Suppressor macrophage treated with lipopolysaccharide for 4 hours (primary cell): ENCODE measurements at regions not wholly inside any gene's neighbourhood (a gene's known extent, or its start where the extent isn't known, plus 50 kb on each side); places are given as distances from the start of the nearest gene placed in this dataset.
"Not testable (repeated sequence)": the region's sequence is repeated elsewhere in the genome, so short reads cannot be mapped to it uniquely, and the experiment has no call there.

ENCODE experiments used
- DNase-seq: peaks from one replicate; pipeline ENCODE4 v3.0.0-alpha.2; 2020

- DNase-seq, result no peak
These were observed 142.9 kb upstream of the ITGB1 start for GRCh38 chr10:33100781-33101391.

DNA sequence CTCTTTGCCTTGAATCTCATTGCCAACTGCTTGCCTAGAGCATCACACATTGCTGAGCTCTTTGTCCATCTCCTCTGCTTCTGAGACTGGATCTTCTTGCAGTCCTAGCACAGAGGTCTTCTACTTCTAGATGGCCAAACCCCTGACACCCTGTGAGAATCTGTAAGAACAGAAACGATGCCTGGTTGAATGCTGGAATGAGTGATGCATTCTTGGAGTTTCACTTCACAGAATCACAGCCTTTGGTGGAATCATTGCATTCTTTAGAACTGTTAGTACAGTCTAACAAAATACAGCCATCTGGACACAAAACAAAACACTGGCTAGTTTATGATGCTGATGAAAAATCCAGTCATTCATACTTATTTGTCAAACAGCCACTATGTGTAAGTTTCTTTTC, 141.7 kb upstream of the ITGB1 start:
- DNase-seq, result no peak

DNA sequence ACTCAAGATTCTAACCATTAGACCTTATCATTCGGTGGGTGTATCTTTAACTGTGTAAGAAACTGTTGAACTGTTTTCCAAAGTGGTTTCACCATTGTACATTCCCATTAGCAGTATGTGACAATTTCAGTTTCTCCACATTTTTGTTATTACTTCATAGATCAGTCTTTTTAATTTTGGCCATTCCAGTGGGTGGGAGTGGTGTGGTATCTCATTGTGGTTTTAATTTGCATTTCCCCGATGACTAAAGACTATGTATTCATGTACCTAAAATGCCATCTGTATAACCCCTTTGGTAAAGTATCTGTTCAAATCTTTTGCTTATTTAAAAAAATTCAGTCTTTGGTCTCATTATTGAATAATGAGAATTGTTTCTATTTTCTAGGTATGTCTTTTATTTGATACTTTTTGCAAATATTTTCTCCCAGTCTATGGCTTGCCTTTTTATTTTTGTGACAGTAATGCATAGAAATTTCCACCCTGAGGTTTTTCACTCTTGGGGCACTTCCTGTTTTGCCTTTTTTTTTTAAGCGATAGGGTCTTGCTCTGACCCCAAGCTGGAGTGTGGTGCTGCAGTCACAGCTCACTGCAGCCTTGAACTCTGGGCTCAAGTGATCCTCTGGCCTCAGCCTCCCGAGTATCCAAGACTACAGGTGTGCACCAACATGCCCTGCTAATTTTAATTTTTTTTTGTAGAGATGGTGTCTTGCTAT, 141.1 kb upstream of the ITGB1 start:
- DNase-seq, result peak; percentile 45

DNA sequence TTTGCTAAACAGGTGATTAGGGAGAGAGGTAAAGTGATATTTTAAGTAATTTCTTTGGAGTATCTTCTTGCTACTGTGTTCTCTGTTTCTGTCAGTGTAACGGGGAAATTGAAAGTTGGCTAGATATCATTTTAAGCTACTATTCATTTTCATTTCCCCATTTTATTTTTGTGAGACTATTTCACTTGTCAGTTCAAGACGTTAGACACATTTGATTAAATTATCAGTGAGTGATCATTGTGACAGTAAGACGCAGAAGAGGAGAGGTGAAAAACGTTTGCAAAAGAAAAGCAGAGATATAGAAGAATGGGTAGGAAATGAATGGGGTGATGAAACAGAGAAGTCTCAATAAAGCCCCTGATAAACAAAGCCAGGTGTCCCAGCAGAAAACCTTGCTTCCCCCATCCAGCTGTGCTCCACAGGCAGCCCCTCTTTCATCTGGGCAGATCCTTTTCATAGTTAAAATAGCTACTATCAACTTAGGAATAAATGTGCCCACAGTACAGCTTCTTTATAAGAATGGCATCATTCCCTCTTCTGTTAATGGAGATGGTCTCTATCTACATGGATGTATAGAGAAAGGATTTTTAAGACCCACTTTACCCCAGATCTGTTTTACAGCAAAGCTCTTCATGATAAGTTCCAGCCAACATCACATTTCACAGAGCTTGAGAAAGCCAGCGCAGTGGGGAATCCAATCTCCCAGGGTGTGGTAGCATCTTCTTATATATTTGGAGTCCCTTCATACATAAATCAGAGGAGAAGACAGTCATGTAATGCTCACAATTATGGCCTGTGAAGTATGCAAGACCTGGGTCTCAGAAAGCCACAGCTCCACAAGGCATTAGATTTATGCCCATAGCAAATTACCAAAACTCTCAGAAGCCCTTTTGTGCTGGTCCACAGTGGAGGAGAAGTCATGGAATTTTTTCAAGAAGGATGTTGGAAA, 138.1 kb upstream of the ITGB1 start:
- peak; percentile 48 for DNase-seq

GRCh38 chr10:33094263-33095051, 136.4 kb upstream of the ITGB1 start:
- no peak for DNase-seq

DNA sequence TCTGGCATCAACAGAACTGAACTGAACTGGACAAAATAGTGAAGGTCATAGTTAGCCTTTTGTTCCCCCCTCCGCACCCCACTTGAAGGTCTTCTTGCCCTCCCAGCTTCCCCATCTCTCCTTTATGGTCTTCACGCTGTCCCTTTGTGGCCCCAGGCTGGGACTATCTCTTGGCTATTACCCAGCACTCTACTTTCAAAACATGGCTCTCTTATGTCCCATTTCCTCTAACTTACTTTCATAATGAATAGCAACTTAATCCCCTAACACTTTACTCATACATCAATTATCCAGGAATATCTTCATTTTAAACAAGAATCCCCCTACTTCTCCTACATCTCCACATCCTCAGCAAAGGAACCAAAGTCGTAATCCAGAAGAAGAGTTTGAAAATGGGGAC, 135.3 kb upstream of the ITGB1 start:
- DNase-seq, result no peak

DNA sequence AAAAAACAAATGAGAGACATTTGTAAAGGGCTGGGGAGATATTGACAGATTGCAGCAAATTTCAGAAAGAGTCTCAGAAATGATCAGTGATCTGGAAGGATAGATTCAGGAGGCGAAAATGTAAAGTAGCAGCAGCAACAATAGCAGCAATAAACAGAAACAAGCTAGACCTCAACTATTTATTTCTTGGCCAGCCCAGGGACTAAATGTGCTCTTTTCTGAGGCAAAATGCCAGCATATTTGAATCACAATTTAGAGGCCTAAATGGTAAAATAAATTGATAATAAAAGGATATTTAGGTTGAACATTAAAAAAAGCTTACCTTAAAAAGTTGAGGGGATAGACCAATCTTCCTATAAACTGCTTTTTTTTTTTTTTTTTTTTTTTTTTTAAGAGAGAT, 134.6 kb upstream of the ITGB1 start:
- no peak for DNase-seq

DNA sequence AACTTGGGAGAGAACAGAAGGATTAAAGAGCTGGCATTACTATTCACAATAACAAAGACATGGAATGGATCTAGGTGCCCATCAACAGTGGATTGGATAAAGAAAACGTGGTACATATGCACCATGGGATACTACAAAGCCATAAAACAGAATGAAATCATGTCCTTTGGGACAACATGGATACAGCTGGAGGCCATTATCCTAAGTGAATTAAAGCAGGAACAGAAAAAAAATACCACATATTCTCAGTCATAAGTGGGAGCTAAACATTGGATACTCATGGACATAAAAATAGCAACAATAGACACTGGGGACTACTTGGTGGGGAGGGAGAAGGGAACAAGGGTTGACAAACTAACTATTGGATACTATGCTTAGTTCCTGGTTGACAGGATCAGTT, 133.2 kb upstream of the ITGB1 start:
- no peak for DNase-seq

- DNase-seq, result no peak
These were observed 131.0 kb upstream of the ITGB1 start for GRCh38 chr10:33088990-33089389.

GRCh38 chr10:33087922-33088321, 129.9 kb upstream of the ITGB1 start:
- DNase-seq, result no peak

DNA sequence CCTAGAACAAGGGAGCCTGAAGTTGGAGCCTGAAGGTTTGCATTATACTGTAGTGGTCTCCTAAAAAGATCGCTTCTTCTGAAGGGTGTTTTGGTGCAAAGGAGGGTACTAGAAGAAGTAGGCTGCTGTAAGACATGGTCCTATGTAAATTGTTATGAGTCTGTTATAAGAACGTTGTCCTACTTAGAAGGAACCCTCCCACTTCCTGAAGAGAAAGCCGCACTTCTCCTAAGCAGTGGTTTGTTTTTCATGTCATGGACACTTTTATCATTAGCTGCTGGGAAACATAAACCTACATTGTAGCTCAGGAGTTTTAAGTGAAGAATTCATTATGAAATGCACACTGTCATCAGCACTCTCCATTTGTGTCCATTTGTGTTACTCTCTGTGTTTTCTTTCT, 129.1 kb upstream of the ITGB1 start:
- DNase-seq, result no peak

GRCh38 chr10:33086100-33086499, 128.1 kb upstream of the ITGB1 start:
- DNase-seq, result no peak

DNA sequence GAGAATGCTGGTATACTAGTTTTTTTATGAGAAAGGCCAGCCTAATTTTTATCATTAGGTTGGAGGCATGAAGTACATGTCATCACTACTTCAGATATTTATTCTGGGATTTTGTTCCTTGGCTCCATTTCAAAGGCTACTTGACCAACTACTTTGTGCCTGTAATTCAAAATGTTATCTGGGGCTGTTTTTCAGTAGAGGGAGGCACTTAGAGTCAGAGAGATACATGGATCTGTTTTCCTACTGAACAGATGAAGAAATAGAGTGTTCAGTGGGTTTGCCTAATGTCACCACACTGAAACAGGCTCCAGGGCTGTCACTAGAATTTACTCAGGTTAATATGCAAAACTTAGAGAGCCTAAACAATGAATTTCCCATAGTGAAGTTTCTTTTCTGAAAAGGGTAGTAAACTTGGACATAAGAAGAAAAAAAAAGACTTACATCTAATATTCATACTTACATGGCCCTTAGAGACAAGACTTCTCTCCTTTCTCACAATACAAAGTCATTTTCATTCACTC, 127.3 kb upstream of the ITGB1 start:
- no peak for DNase-seq

DNA sequence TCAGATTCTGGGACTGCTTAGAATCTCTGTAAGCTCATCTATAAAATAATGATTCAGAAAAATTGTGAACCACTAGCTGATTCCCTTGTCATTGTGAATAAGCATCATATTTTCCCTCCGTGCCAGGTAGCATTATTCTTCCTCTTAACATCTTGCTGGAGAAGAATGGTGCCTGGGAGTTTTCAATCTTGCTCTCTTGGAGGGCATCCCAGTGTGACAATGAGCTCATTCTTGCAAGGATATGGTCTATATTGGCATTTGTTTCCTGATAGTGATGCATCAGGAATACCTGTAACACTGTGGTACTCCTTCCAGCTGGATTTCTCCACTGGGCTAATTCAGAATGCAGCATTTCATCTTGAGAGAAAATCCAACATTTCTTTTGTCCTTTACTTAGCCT, 126.4 kb upstream of the ITGB1 start:
- no peak for DNase-seq

DNA sequence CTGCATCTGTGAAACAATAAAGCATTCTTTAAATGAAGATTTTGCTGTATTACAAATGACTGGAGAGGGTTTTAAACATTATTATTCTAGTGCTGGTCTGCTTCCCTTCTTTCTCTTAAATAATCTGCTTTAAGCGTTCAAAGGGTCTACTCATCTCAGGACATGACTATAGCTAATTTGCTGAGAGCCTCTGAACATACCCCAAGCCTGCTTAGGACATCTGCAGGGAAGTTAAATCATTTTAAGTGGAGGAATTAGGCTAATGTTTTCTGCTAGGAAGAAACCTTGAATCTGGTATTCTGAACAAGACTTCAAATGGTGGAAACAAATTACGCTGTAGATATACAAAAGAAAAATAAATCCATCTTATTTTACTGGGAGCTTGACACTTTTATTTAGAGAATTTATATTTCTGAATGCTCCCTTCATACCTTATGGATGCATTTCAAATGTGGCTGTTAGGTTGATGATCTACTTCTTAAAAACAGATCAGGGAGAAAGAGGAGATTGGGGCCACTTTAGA, 124.4 kb upstream of the ITGB1 start:
- no peak for DNase-seq

DNA sequence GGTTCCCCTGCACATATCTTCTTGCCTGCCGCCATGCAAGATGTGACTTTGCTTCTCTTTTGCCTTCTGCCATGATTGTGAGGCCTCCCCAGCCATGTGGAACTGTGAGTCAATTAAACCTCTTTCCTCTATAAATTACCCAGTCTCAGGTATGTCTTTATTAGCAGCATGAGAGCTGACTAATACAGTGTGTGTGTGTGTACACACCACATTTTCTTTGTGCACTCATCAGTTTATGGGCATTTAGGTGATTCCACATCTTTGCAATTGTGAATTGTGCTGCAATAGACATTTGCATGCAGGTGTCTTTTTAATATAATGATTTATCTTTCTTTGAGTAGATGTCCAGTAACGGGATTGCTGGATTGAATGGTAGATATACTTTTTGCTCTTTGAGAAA, 122.4 kb upstream of the ITGB1 start:
- not testable (repeated sequence) for DNase-seq

GRCh38 chr10:33074443-33074842, 116.4 kb upstream of the ITGB1 start:
- no peak for DNase-seq

GRCh38 chr10:33073641-33074415, 115.8 kb upstream of the ITGB1 start:
- no peak for DNase-seq

- DNase-seq, result no peak
These were observed 113.8 kb upstream of the ITGB1 start for GRCh38 chr10:33071857-33072256.

DNA sequence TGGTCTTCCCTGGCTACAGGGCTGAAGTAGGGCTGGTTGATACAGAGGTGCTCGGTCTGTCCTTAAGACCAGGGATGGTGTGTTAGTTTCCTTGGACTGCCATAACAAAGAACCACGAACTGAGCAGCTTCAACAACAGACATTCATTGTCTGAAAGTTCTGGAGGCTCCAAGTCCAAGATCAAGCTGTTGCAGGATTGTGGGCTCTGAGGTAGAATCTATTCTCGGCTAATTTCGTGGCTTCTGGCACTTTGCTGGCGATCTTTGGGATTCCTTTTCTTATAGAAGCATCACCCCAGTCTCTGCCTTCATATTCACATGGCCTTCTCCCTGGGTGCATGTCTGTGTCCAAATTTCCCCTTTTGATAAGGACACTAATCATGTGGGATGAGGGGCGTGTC, 112.1 kb upstream of the ITGB1 start:
- no peak for DNase-seq

DNA sequence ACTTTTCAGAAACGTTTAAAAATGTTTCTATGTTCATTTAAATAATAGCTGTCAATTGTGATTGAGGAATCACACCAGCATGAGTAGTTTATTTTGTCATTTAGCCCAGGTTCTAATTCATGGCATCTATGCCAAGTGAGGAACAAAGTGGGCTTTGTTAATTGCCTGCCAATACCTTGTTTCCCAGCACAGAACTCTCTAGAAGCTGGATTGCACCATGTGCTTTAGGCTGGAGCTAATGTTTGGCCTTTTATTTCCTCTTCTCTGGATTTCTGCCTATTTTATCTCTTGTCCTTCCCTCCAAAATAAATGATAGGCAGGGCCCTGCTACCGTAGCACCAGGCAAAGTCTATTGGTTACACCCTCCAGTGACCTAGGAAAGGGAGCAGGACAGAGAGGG, 109.9 kb upstream of the ITGB1 start:
- DNase-seq, result no peak

DNA sequence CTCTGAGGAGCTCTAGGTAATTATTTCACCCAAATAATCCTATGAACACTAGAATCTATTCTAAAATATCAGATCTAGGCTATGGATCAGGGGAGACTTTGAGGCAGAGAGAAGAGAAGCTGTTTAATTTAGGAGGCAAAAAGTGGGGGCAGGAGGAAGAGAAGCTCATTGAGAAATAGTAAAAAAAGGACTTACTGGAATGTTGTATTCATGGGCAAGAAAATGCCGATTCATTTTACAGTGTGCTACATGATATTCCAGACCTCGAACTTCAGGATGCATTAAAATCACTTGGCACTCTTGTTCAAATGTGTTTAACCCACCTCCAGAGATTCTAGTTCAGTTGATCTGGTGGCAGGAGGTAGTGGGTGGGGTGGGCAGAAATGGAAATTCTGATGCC, 109.5 kb upstream of the ITGB1 start:
- DNase-seq, result no peak
